Fibroblast of lung (primary cell): ENCODE measurements at regions not wholly inside any gene's neighbourhood (a gene's known extent, or its start where the extent isn't known, plus 50 kb on each side); places are given as distances from the start of the nearest gene placed in this dataset.
"Not testable (repeated sequence)": the region's sequence is repeated elsewhere in the genome, so short reads cannot be mapped to it uniquely, and the experiment has no call there.

Experiments
- DNase-seq, 2 donors: peaks; one replicate each; pipeline versions ENCODE4 v3.0.0 to v3.0.0-alpha.2; 2010; ENCODE audit warnings: low read depth in 2 of 2
- H2AFZ ChIP-seq: 2 replicates; pipeline ENCODE4 v1.5.1; 2012; ENCODE audit warnings: low read length, control low read depth, inconsistent platforms
- H3K27ac ChIP-seq: 2 replicates; pipeline ENCODE4 v1.5.1; 2011; ENCODE audit warnings: low read length, control low read depth; ENCODE audit not compliant: insufficient read depth
- H3K27me3 ChIP-seq: 2 replicates; pipeline ENCODE4 v1.5.1; 2011; ENCODE audit warnings: mild to moderate bottlenecking, low read length; ENCODE audit not compliant: control insufficient read depth, insufficient read depth
- H3K36me3 ChIP-seq: 2 replicates; pipeline ENCODE4 v1.5.1; 2011; ENCODE audit warnings: low read length; ENCODE audit not compliant: control insufficient read depth, insufficient read depth
- H3K4me1 ChIP-seq: 2 replicates; pipeline ENCODE4 v1.5.1; 2011; ENCODE audit warnings: low read length; ENCODE audit not compliant: control insufficient read depth, insufficient read depth; ENCODE audit errors: extremely low read depth
- H3K4me2 ChIP-seq: 2 replicates; pipeline ENCODE4 v1.5.1; 2011; ENCODE audit warnings: low read length, control low read depth; ENCODE audit not compliant: insufficient read depth; ENCODE audit errors: extremely low read depth
- H3K4me3 ChIP-seq, 4 experiments: fragments of 200-600 bp in 1 of 4; sonication (generic) in 1 of 4; replicated peaks in 1 of 4; 2 replicates each; pipeline ENCODE4 v1.5.1; 2011 to 2016; ENCODE audit warnings: low read length in 4 of 4, low read depth in 3 of 4, mild to moderate bottlenecking in 3 of 4, control low read depth in 2 of 4, inconsistent platforms in 1 of 4, mixed read lengths in 1 of 4; ENCODE audit not compliant: insufficient read depth in 1 of 4; ENCODE audit errors: control extremely low read depth in 1 of 4
- H3K79me2 ChIP-seq: 2 replicates; pipeline ENCODE4 v1.5.1; 2012; ENCODE audit warnings: mild to moderate bottlenecking, low read length, inconsistent platforms; ENCODE audit not compliant: control insufficient read depth, insufficient read depth
- H3K9ac ChIP-seq: 2 replicates; pipeline ENCODE4 v1.5.1; 2011; ENCODE audit warnings: mild to moderate bottlenecking, low read length, control low read depth; ENCODE audit not compliant: insufficient read depth
- H3K9me3 ChIP-seq: 2 replicates; pipeline ENCODE4 v1.5.1; 2012; ENCODE audit warnings: low read depth, low read length; ENCODE audit not compliant: control insufficient read depth, insufficient read depth
- H4K20me1 ChIP-seq: 2 replicates; pipeline ENCODE4 v1.5.1; 2011; ENCODE audit warnings: low read length; ENCODE audit not compliant: control insufficient read depth, insufficient read depth; ENCODE audit errors: extremely low read depth
- CTCF ChIP-seq, 2 donors: IDR thresholded peaks in 1 of 2; conservative IDR thresholded peaks in 1 of 2; 1 replicate in 1 of 2; 2 replicates in 1 of 2; pipeline ENCODE4 v1.5.1; 2011 to 2012; ENCODE audit warnings: low read length in 2 of 2, control low read depth in 1 of 2, inconsistent platforms in 1 of 2, low read depth in 1 of 2, mild to moderate bottlenecking in 1 of 2
- EZH2 ChIP-seq: IDR thresholded peaks from 2 replicates; pipeline ENCODE4 v1.5.1; 2012; ENCODE audit warnings: low read length, control low read depth, mild to moderate bottlenecking; ENCODE audit errors: missing control alignments

GRCh38 chr5:106258591-106259125 lies 1412.1 kb downstream of the EFNA5 start:
- no peak for TF ChIP-seq EZH2
- TF ChIP-seq CTCF (conservative IDR thresholded peaks at IDR 0.05 in 1 of 2, IDR thresholded peaks at IDR 0.05 in 1 of 2; ENCODE audit: low read depth in 1 of 2, low read length in 2 of 2), result no peak
- H4K20me1 ChIP-seq, result no peaks in the 10 kb centered on the region
- H3K27me3 ChIP-seq, result no peaks in the 10 kb centered on the region
- H3K4me3 ChIP-seq, result no peak overlapping the region
- no peak overlapping the region for H3K4me2 ChIP-seq
- no peaks in the 10 kb centered on the region for H3K79me2 ChIP-seq
- H3K4me1 ChIP-seq, result no peaks in the 10 kb centered on the region
- H3K9ac ChIP-seq, result no peak overlapping the region
- H3K27ac ChIP-seq, result no peak overlapping the region
- H3K36me3 ChIP-seq, result no peaks in the 10 kb centered on the region
- no peaks in the 10 kb centered on the region for H3K9me3 ChIP-seq
- no peak overlapping the region for H2AFZ ChIP-seq
- DNase-seq, result peak in 1 of 2 donors; percentile 59

GRCh38 chr5:106254784-106255183 lies 1416.0 kb downstream of the EFNA5 start:
- no peak overlapping the region for H3K9ac ChIP-seq
- no peak for DNase-seq
- no peak overlapping the region for H3K4me3 ChIP-seq
- TF ChIP-seq EZH2 (no peak), CTCF (conservative IDR thresholded peaks at IDR 0.05 in 1 of 2, IDR thresholded peaks at IDR 0.05 in 1 of 2; ENCODE audit: low read depth in 1 of 2, low read length in 2 of 2) (no peak)
- H3K27me3 ChIP-seq, result no peaks in the 10 kb centered on the region
- no peaks in the 10 kb centered on the region for H3K9me3 ChIP-seq
- no peak overlapping the region for H3K4me2 ChIP-seq
- H4K20me1 ChIP-seq, result no peaks in the 10 kb centered on the region
- no peaks in the 10 kb centered on the region for H3K79me2 ChIP-seq
- no peak overlapping the region for H3K27ac ChIP-seq
- no peaks in the 10 kb centered on the region for H3K36me3 ChIP-seq
- H2AFZ ChIP-seq, result no peak overlapping the region
- no peaks in the 10 kb centered on the region for H3K4me1 ChIP-seq

DNA sequence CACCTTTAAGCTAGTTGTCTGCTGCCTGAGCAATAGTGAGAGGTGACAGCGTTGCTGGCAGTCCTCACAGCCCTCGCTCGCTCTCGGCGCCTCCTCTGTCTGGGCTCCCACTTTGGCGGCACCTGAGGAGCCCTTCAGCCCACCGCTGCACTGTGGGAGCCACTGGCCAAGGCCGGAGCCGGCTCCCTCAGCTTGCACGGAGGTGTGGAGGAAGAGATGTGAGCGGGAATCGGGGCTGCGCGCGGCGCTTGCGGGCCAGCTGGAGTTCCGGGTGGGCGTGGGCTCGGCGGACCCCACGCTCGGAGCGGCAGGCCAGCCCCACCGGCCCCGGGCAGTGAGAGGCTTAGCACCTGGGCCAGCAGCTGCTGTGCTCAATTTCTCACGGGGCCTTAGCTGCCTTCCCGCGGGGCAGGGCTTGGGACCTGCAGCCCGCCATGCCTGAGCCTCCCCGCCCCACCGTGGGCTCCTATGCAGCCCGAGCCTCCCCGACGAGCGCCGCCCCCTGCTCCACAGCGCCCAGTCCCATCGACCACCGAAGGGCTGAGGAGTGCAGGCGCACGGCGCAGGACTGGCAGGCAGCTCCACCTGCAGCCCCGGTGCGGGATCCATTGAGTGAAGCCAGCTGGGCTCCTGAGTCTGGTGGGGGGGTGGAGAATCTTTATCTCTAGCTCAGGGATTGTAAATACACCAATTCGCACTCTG lies 1424.5 kb downstream of the EFNA5 start:
- H2AFZ ChIP-seq, H3K36me3 ChIP-seq, H3K4me1 ChIP-seq, H3K27me3 ChIP-seq, H3K9ac ChIP-seq, H3K9me3 ChIP-seq, H3K79me2 ChIP-seq, DNase-seq, H3K27ac ChIP-seq, H4K20me1 ChIP-seq, H3K4me3 ChIP-seq, H3K4me2 ChIP-seq: not testable (repeated sequence)
